ENCODE measurements at regions not wholly inside any gene's neighbourhood (a gene's known extent, or its start where the extent isn't known, plus 50 kb on each side); places are given as distances from the start of the nearest gene placed in this dataset.

DNA sequence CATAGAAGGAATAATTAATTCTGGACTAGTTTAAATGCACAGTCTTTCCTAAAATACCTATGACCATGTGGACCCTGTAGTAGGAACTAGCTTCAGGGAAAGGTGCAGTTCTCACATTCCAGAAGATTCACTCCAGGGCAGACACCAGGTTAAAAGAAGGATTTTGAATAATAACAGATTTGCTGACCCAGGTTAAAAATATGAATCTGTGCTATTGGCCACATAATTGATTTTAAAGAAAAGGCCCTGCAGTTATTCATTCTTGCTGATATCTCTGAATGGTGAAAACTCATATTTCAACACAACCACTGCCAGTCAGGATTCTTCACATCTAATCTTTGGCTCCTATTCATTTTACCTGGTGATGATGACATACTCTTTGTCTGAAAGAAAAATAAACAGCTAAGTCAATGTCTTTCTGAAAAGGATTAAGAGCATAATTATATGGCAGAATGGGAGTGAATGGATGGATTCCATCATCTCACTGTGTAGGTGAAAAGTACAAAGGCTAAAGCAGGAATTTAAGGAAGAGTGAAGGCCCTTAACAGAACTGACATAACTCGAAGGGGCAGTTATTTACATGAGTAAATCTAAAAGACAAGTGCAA is 432.8 kb downstream of the PDGFC start:
- intact Hi-C loops (cut with DNase I): no loop called here
- no peak for DNase-seq
- H3K4me1 ChIP-seq: peaks cover 0 to 20% (median 0%) of the 10 kb centered on the region in 3 donors
- no peaks in the 10 kb centered on the region for H3K9me3 ChIP-seq
- TF ChIP-seq POLR2A (IDR thresholded peaks at IDR 0.05): no peak
- TF ChIP-seq, protein P1, sequence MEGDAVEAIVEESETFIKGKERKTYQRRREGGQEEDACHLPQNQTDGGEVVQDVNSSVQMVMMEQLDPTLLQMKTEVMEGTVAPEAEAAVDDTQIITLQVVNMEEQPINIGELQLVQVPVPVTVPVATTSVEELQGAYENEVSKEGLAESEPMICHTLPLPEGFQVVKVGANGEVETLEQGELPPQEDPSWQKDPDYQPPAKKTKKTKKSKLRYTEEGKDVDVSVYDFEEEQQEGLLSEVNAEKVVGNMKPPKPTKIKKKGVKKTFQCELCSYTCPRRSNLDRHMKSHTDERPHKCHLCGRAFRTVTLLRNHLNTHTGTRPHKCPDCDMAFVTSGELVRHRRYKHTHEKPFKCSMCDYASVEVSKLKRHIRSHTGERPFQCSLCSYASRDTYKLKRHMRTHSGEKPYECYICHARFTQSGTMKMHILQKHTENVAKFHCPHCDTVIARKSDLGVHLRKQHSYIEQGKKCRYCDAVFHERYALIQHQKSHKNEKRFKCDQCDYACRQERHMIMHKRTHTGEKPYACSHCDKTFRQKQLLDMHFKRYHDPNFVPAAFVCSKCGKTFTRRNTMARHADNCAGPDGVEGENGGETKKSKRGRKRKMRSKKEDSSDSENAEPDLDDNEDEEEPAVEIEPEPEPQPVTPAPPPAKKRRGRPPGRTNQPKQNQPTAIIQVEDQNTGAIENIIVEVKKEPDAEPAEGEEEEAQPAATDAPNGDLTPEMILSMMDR (IDR thresholded peaks at IDR 0.05): no peak
- H3K27me3 ChIP-seq: no peaks in the 10 kb centered on the region
- 14 to 29% methylated on average over 1 of the region's 1 CpG for whole genome bisulfite sequencing, 2 donors
- H3K4me3 ChIP-seq: no peak overlapping the region
- H3K27ac ChIP-seq: no peak overlapping the region
- no peaks in the 10 kb centered on the region for H3K36me3 ChIP-seq

DNA sequence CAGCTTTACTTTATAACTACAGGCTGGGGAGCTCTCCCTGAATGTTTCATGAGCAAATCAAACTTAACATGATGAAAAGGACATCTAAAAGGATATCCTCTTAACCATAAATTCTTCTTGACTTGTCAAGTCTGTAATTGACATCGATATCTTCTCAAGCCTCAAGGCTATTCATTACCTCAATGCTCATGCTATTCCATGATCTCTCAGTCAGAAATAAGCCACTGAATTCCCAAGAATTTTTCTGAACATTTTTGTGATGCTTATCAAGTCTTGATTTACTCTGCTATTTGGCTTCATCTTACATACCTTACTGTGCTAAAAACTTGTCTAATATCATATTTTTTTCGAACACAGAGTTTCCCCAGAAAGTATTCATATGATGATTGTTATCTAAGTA is 433.4 kb downstream of the PDGFC start:
- intact Hi-C loops (cut with DNase I): no loop called here

GRCh38 chr4:156537286-156537685 is 434.3 kb downstream of the PDGFC start:
- no peaks in the 10 kb centered on the region for H3K9me3 ChIP-seq
- H3K4me3 ChIP-seq: no peak overlapping the region
- no peak overlapping the region for H3K27ac ChIP-seq
- no peaks in the 10 kb centered on the region for H3K36me3 ChIP-seq
- intact Hi-C loops (cut with DNase I): no loop called here
- no peak for TF ChIP-seq POLR2A (IDR thresholded peaks at IDR 0.05)
- TF ChIP-seq, protein P1 (IDR thresholded peaks at IDR 0.05): no peak
- H3K4me1 ChIP-seq: peaks cover 0 to 20% (median 0%) of the 10 kb centered on the region in 3 donors
- DNase-seq: no peak
- no peaks in the 10 kb centered on the region for H3K27me3 ChIP-seq

More for the DNA sequence above, 433.4 kb downstream of the PDGFC start:
- Histone ChIP-seq H3K27ac (no peak overlapping the region), H3K9me3 (no peaks in the 10 kb centered on the region), H3K27me3 (no peaks in the 10 kb centered on the region), H3K36me3 (no peaks in the 10 kb centered on the region), H3K4me3 (no peak overlapping the region), H3K4me1 (peaks cover 0 to 20% (median 0%) of the 10 kb centered on the region in 3 donors)
- TF ChIP-seq POLR2A (IDR thresholded peaks at IDR 0.05): no peak
- TF ChIP-seq, protein P1 (IDR thresholded peaks at IDR 0.05): no peak
- 49 to 54% methylated on average over 2 of the region's 2 CpGs for WGBS, 2 donors
- no peak for DNase-seq

DNA sequence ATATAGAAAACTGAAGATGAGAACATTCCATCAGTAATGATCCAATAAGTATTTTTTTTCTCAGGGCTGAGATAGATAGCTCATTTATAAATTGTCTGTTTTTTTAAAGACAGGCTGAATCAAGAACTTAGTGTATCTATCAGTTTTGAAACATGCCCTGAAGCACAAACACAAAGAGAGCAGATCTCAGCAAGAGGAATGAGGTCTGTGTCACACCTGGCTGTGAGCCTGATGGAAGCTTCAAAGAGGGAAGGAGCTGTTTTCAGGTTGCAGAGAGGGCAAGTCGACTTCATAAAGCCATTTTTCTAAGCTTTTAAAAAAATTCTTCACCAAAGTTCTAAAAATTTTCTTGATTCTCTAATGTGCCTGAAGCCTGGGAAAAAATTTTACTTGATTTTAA is 434.9 kb downstream of the PDGFC start:
- Histone ChIP-seq H3K4me1 (peaks cover 0 to 20% (median 0%) of the 10 kb centered on the region in 3 donors), H3K36me3 (no peaks in the 10 kb centered on the region), H3K4me3 (no peak overlapping the region), H3K27me3 (no peaks in the 10 kb centered on the region), H3K9me3 (no peaks in the 10 kb centered on the region), H3K27ac (no peak overlapping the region)
- TF ChIP-seq, protein P1 (IDR thresholded peaks at IDR 0.05): no peak
- TF ChIP-seq POLR2A (IDR thresholded peaks at IDR 0.05): no peak
- no peak for DNase-seq
- intact Hi-C loops (cut with DNase I): no loop called here
- 17 to 42% methylated on average over 1 of the region's 1 CpG for WGBS, 2 donors

GRCh38 chr4:156534205-156534604 is 437.4 kb downstream of the PDGFC start:
- Histone ChIP-seq H3K27ac (no peak overlapping the region), H3K27me3 (no peaks in the 10 kb centered on the region), H3K9me3 (no peaks in the 10 kb centered on the region), H3K4me1 (peaks cover 0 to 18% (median 0%) of the 10 kb centered on the region in 3 donors), H3K36me3 (no peaks in the 10 kb centered on the region), H3K4me3 (no peak overlapping the region)
- TF ChIP-seq, protein P1 (IDR thresholded peaks at IDR 0.05): no peak
- no peak for TF ChIP-seq POLR2A (IDR thresholded peaks at IDR 0.05)
- no peak for DNase-seq
- intact Hi-C loops (cut with DNase I): no loop called here
- WGBS, 2 donors: 65 to 77% methylated on average over 2 of the region's 2 CpGs

Measured in esophagus squamous epithelium (tissue), 5 donors.